GM23248 (cell line): ENCODE measurements at regions not wholly inside any gene's neighbourhood (a gene's known extent, or its start where the extent isn't known, plus 50 kb on each side); places are given as distances from the start of the nearest gene placed in this dataset.
"Not testable (repeated sequence)": the region's sequence is repeated elsewhere in the genome, so short reads cannot be mapped to it uniquely, and the experiment has no call there.

Source experiments
- DNase-seq: peaks from one replicate; pipeline ENCODE4 v3.0.0-alpha.2; 2015
- H2AFZ ChIP-seq: fragments of 200-600 bp; sonication (generic); 2 replicates; pipeline ENCODE4 v1.6.1; 2016; ENCODE audit warnings: antibody characterized with exemption
- H3F3A ChIP-seq: fragments of 200-600 bp; sonication (generic); 2 replicates; pipeline ENCODE4 v1.6.1; 2016; ENCODE audit warnings: mild to moderate bottlenecking, antibody characterized with exemption, mixed run types; ENCODE audit not compliant: insufficient read depth
- H3K27ac ChIP-seq: fragments of 200-600 bp; sonication (generic); 2 replicates; pipeline ENCODE4 v1.5.1; 2016; ENCODE audit warnings: mild to moderate bottlenecking
- H3K27me3 ChIP-seq: fragments of 200-600 bp; sonication (generic); replicated peaks from 2 replicates; pipeline ENCODE4 v1.6.1; 2016; ENCODE audit warnings: mild to moderate bottlenecking; ENCODE audit not compliant: insufficient read depth
- H3K36me3 ChIP-seq: fragments of 200-600 bp; sonication (generic); 2 replicates; pipeline ENCODE4 v1.6.1; 2016; ENCODE audit warnings: low read depth, mild to moderate bottlenecking
- H3K4me1 ChIP-seq: fragments of 200-600 bp; sonication (generic); 2 replicates; pipeline ENCODE4 v1.6.1; 2016; ENCODE audit warnings: mild to moderate bottlenecking; ENCODE audit not compliant: insufficient read depth
- H3K4me2 ChIP-seq: fragments of 200-600 bp; sonication (generic); one replicate; pipeline ENCODE4 v1.6.1; 2016; ENCODE audit warnings: mild to moderate bottlenecking; ENCODE audit not compliant: unreplicated experiment
- H3K4me3 ChIP-seq: fragments of 200-600 bp; sonication (generic); 2 replicates; pipeline ENCODE4 v1.5.1; 2016; ENCODE audit warnings: mild to moderate bottlenecking
- H3K79me2 ChIP-seq: fragments of 200-600 bp; sonication (generic); 2 replicates; pipeline ENCODE4 v1.6.1; 2016; ENCODE audit warnings: mild to moderate bottlenecking; ENCODE audit not compliant: insufficient read depth
- H3K9ac ChIP-seq: fragments of 200-600 bp; sonication (generic); 2 replicates; pipeline ENCODE4 v1.6.1; 2016; ENCODE audit warnings: mild to moderate bottlenecking
- H3K9me2 ChIP-seq: fragments of 200-600 bp; sonication (generic); 2 replicates; pipeline ENCODE4 v1.6.1; 2016; ENCODE audit warnings: mixed run types, mild to moderate bottlenecking, moderate library complexity; ENCODE audit not compliant: insufficient read depth
- H3K9me3 ChIP-seq: fragments of 200-600 bp; sonication (generic); one replicate; pipeline ENCODE4 v1.6.1; 2017; ENCODE audit warnings: low read depth
- H4K20me1 ChIP-seq: fragments of 200-600 bp; sonication (generic); 2 replicates; pipeline ENCODE4 v1.6.0; 2016; ENCODE audit not compliant: insufficient read depth
- EZH2 ChIP-seq: fragments of 200-600 bp; sonication (generic); IDR thresholded peaks from 2 replicates; pipeline ENCODE4 v1.6.1; 2018; ENCODE audit warnings: antibody characterized with exemption, mild to moderate bottlenecking; ENCODE audit not compliant: insufficient read depth, poor library complexity, severe bottlenecking
- EZH2phosphoT487 ChIP-seq: fragments of 200-600 bp; sonication (generic); IDR thresholded peaks from 2 replicates; pipeline ENCODE4 v1.6.1; 2018; ENCODE audit warnings: antibody characterized with exemption, moderate library complexity, mild to moderate bottlenecking, low read depth; ENCODE audit not compliant: insufficient read depth
- WGBS, 2 experiments: methylation state at CpG; one replicate each; pipeline ENCODE4 v1.1.6; 2015 to 2017; ENCODE audit warnings: low lambda C conversion rate in 2 of 2, low coverage in 1 of 2; ENCODE audit errors: missing lambda C conversion rate in 2 of 2; 5-methylcytosine and 5-hydroxymethylcytosine counted together
- in situ Hi-C: fragments of 300-500 bp; cut with MboI; formaldehyde crosslinking; loops from 2 replicates; pipeline ENCODE4 v1.15.0; 2020

DNA sequence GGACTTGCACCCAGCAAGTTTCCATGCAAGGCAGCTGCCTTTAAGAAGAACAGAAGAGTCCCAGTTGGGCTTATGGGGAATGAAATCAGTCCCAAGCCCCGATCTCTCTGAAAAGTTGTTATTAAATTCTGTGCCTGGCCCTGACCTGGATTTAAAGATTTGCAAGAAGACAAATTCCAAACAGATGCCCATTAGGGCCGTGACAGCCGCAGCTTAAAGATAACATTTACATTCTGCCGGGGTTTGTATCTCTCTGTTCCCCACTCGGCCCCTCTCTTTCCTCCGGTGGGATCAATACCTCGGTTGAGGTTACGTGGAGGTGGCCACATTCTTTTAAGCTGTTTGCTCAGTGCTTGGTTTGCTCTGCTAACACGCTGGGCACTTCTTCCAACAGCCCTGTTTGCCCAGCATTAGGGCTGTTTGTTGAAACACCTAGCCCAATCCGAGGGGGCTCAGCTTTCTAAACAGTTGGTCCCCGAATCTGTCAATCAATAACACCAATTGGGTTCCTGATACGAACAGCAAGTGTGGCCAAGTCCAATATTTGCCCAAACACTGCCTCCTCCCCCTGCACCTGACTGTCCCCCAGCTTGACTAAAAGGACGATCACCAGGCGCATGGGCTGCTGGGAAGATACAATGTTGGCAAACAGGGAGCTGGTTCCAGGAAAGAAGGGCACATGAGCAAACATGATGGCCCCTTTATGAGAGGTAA, 108.6 kb downstream of the RPLP1 start:
- H3K79me2 ChIP-seq = no peaks in the 10 kb centered on the region
- in situ Hi-C loops = no loop called here
- no peak overlapping the region for H3K4me3 ChIP-seq
- no peak overlapping the region for H2AFZ ChIP-seq
- WGBS, 2 experiments = 86 to 88% methylated on average over 14 of the region's 14 CpGs
- H4K20me1 ChIP-seq = no peaks in the 10 kb centered on the region
- H3K27me3 ChIP-seq = no peaks in the 10 kb centered on the region; the same call in 1 of the 2 replicates
- no peak for TF ChIP-seq EZH2phosphoT487
- no peak for TF ChIP-seq EZH2
- H3K9me2 ChIP-seq = no peaks in the 10 kb centered on the region
- no peaks in the 10 kb centered on the region for H3K36me3 ChIP-seq
- no peak overlapping the region for H3K9ac ChIP-seq
- H3K4me1 ChIP-seq = peaks cover 19% of the 10 kb centered on the region
- DNase-seq = no peak
- no peak overlapping the region for H3K4me2 ChIP-seq
- no peaks in the 10 kb centered on the region for H3K9me3 ChIP-seq
- H3K27ac ChIP-seq = no peak overlapping the region
- H3F3A ChIP-seq = peaks cover 10% of the 10 kb centered on the region

DNA sequence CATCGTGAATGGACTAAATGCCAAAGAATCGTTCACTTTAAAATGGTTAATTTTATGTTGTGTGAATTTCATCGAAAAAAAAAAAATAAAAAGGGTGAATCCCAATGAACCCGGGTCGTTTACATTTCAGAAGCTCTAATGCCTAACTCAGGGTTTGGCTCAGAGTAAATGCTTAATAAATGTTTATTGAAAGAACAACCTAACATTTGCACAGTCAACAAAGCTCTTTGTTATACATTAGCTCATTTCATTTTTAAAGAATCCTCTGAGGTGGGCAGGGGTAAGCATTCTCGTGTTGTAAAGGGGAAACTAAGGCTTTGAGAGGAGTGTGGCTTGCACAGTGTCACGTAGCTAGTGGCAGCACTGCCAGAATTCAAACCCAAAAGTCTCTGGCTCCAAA, 109.5 kb downstream of the RPLP1 start:
- in situ Hi-C loops = no loop called here
- no peak overlapping the region for H3K27ac ChIP-seq
- peaks cover 1% of the 10 kb centered on the region; the same call in 1 of the 2 replicates for H3F3A ChIP-seq
- no peaks in the 10 kb centered on the region; the same call in 1 of the 2 replicates for H3K27me3 ChIP-seq
- TF ChIP-seq EZH2 (no peak), EZH2phosphoT487 (no peak)
- H3K9me2 ChIP-seq = no peaks in the 10 kb centered on the region
- peaks cover 10% of the 10 kb centered on the region for H3K4me1 ChIP-seq
- H3K9ac ChIP-seq = no peak overlapping the region
- no peaks in the 10 kb centered on the region for H3K9me3 ChIP-seq
- H2AFZ ChIP-seq = no peak overlapping the region
- no peak overlapping the region for H3K4me3 ChIP-seq
- no peaks in the 10 kb centered on the region for H3K36me3 ChIP-seq
- no peaks in the 10 kb centered on the region for H4K20me1 ChIP-seq
- no peaks in the 10 kb centered on the region for H3K79me2 ChIP-seq
- DNase-seq = no peak
- 75 to 78% methylated on average over 7 of the region's 7 CpGs for WGBS, 2 experiments
- H3K4me2 ChIP-seq = no peak overlapping the region

DNA sequence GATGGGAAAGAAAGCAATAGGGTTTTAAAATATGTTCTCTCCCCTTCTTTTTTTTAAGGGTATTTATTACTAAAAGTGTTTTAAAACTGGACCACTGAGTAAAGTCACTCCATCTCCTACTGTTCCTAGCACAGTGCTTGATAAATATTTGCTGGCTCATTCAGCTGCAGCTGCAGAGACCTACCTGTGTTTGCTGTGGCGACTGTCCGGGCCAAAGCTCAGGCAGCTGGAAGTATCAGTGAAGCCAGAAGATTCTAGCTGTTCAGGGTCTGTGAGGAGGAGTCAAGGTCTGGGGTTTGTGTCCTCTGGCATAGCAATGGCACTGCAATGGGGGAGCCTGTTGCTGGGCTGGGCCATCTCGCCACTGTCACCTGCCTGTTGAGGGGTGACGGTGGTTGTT, 109.9 kb downstream of the RPLP1 start:
- TF ChIP-seq EZH2phosphoT487 (no peak), EZH2 (no peak)
- no peak overlapping the region for H3K4me2 ChIP-seq
- in situ Hi-C loops = no loop called here

DNA sequence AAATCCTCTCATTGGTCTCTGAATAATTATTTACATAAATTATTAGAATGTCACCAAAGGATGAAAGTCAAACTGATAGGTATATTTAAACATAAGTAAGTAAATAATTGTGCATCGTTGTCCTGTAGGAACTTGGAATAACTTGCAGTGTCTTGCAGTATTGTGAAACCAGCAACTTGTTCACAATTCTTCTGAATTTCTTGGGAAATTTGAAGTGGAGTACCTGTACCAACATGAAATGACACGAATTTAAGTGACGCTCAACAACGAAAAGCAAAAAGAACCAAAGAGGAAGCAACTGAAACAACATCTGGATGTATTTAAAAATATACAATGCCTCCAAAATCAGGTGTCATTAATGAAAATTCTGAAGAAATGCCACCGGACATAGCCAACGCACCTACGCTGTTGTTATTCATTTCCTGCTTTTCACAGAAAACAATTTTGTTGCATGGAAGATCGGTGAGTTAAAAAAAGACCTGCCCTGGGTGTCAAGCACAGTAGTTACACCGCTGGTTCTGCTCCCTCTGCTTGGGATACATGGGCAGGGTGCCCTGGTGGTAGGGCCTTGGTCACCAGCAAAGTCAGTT, 112.5 kb downstream of the RPLP1 start:
- no peaks in the 10 kb centered on the region for H3K36me3 ChIP-seq
- no peak overlapping the region for H3K27ac ChIP-seq
- no peak overlapping the region for H3K4me3 ChIP-seq
- no peak overlapping the region for H3K9ac ChIP-seq
- H2AFZ ChIP-seq = no peak overlapping the region
- H3K4me1 ChIP-seq = peaks cover 9% of the 10 kb centered on the region
- H3K27me3 ChIP-seq = no peaks in the 10 kb centered on the region; the same call in 1 of the 2 replicates
- H3F3A ChIP-seq = no peaks in the 10 kb centered on the region
- no peaks in the 10 kb centered on the region for H3K9me2 ChIP-seq
- in situ Hi-C loops = no loop called here
- DNase-seq = no peak
- no peaks in the 10 kb centered on the region for H4K20me1 ChIP-seq
- H3K4me2 ChIP-seq = no peak overlapping the region
- WGBS, 2 experiments = 80% methylated on average over 9 of the region's 9 CpGs
- no peaks in the 10 kb centered on the region for H3K79me2 ChIP-seq
- TF ChIP-seq EZH2 (no peak), EZH2phosphoT487 (no peak)
- H3K9me3 ChIP-seq = no peaks in the 10 kb centered on the region

More for the DNA sequence above, 109.9 kb downstream of the RPLP1 start:
- H3F3A ChIP-seq = no peaks in the 10 kb centered on the region
- no peaks in the 10 kb centered on the region; the same call in 1 of the 2 replicates for H3K27me3 ChIP-seq
- no peak for DNase-seq
- WGBS, 2 experiments = 98 to 100% methylated on average over 4 of the region's 4 CpGs
- no peaks in the 10 kb centered on the region for H3K79me2 ChIP-seq
- no peaks in the 10 kb centered on the region for H3K9me3 ChIP-seq
- H4K20me1 ChIP-seq = no peaks in the 10 kb centered on the region
- H3K4me1 ChIP-seq = peaks cover 7% of the 10 kb centered on the region
- H3K9me2 ChIP-seq = no peaks in the 10 kb centered on the region
- no peak overlapping the region for H3K27ac ChIP-seq
- no peaks in the 10 kb centered on the region for H3K36me3 ChIP-seq
- H3K9ac ChIP-seq = no peak overlapping the region
- H2AFZ ChIP-seq = no peak overlapping the region
- no peak overlapping the region for H3K4me3 ChIP-seq

DNA sequence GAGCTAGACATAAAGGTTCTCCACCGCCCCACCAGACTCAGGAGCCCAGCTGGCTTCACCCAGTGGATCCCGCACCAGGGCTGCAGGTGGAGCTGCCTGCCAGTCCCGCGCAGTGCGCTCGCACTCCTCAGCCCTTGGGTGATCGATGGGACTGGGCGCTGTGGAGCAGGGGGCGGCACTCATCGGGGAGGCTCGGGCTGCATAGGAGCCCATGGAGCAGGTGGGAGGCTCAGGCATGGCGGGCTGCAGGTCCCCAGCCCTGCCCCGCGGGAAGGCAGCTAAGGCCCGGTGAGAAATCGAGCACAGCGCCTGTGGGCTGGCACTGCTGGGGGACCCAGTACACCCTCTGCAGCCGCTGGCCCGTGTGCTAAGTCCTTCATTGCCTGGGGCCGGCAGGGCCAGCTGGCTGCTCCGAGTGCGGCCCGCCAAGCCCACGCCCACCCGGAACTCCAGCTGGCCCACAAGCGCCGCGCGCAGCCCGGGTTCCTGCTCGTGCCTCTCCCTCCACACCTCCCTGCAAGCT, 114.7 kb downstream of the RPLP1 start:
- WGBS, 2 experiments = 90 to 92% methylated on average over 28 to 30 of the region's 31 CpGs
- H3K4me1 ChIP-seq, DNase-seq, H3K36me3 ChIP-seq, H3K27ac ChIP-seq, H3F3A ChIP-seq, H3K4me3 ChIP-seq, H3K9me2 ChIP-seq, H2AFZ ChIP-seq, in situ Hi-C loops, H3K4me2 ChIP-seq, H4K20me1 ChIP-seq, H3K9ac ChIP-seq, H3K79me2 ChIP-seq, H3K9me3 ChIP-seq: not testable (repeated sequence)
- H3K27me3 ChIP-seq = peaks cover 13% of the 10 kb centered on the region
